SK-N-SH (cell line): ENCODE measurements at regions not wholly inside any gene's neighbourhood (a gene's known extent, or its start where the extent isn't known, plus 50 kb on each side); places are given as distances from the start of the nearest gene placed in this dataset.

Experiments
- CTCF ChIP-seq: fragments of 200-600 bp; sonication (generic); IDR thresholded peaks from 2 replicates; pipeline ENCODE4 v1.6.1; 2017; ENCODE audit warnings: antibody characterized with exemption, mild to moderate bottlenecking, moderate library complexity
- FOXM1 ChIP-seq: IDR thresholded peaks from 2 replicates; pipeline ENCODE4 v1.4.0; 2012; ENCODE audit warnings: low read depth, mild to moderate bottlenecking
- GABPA ChIP-seq: IDR thresholded peaks from 2 replicates; pipeline ENCODE4 v1.4.0; 2012; ENCODE audit warnings: low read depth, mild to moderate bottlenecking

GRCh38 chr2:235139956-235140800 is 188.4 kb downstream of the SH3BP4 start:
- no peak for TF ChIP-seq GABPA
- no peak for TF ChIP-seq CTCF
- no peak for TF ChIP-seq FOXM1
